ENCODE measurements at regions not wholly inside any gene's neighbourhood (a gene's known extent, or its start where the extent isn't known, plus 50 kb on each side); places are given as distances from the start of the nearest gene placed in this dataset.

DNA sequence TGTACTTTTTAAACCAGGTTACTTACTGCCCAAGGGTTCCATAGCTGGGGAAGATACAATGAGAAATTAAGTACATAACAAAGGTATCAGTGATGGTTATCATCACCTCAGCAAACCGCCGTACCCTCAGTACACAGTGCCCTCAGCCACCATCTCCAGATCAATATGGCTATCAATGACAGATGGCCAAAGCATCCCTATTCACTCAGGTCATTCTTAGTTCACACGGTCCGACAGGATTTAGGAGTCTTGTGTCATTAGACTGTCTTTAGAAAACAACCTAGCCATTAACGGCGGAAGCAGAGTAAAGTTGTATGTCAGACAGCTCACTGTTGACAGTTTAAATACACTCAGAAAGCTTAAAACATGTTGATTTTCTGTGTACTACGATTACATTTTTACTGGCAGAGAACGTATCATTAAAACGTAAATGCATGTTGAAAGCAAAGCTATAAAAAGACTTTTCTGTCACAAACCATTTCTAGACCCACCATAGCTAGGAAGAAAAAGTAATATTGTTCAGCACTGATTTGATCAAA is 106.9 kb downstream of the HOXA1 start:
- no peaks in the 10 kb centered on the region for H3K4me1 ChIP-seq (ENCODE audit: control insufficient read depth in 1 of 2, insufficient read depth in 2 of 2, low read depth in 1 of 2, low read length in 1 of 2)
- TF ChIP-seq, protein P1, sequence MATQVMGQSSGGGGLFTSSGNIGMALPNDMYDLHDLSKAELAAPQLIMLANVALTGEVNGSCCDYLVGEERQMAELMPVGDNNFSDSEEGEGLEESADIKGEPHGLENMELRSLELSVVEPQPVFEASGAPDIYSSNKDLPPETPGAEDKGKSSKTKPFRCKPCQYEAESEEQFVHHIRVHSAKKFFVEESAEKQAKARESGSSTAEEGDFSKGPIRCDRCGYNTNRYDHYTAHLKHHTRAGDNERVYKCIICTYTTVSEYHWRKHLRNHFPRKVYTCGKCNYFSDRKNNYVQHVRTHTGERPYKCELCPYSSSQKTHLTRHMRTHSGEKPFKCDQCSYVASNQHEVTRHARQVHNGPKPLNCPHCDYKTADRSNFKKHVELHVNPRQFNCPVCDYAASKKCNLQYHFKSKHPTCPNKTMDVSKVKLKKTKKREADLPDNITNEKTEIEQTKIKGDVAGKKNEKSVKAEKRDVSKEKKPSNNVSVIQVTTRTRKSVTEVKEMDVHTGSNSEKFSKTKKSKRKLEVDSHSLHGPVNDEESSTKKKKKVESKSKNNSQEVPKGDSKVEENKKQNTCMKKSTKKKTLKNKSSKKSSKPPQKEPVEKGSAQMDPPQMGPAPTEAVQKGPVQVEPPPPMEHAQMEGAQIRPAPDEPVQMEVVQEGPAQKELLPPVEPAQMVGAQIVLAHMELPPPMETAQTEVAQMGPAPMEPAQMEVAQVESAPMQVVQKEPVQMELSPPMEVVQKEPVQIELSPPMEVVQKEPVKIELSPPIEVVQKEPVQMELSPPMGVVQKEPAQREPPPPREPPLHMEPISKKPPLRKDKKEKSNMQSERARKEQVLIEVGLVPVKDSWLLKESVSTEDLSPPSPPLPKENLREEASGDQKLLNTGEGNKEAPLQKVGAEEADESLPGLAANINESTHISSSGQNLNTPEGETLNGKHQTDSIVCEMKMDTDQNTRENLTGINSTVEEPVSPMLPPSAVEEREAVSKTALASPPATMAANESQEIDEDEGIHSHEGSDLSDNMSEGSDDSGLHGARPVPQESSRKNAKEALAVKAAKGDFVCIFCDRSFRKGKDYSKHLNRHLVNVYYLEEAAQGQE (IDR thresholded peaks at IDR 0.05; ENCODE audit: low read depth, low read length): no peak
- TF ChIP-seq FOXJ3 (CRISPR knock-in tag; IDR thresholded peaks at IDR 0.05): no peak
- no peak for TF ChIP-seq ELF1 (IDR thresholded peaks at IDR 0.05)
- no peaks in the 10 kb centered on the region for H3K9me2 ChIP-seq
- no peak for DNase-seq
- H3K36me3 ChIP-seq (replicated peaks in 1 of 2; ENCODE audit: control insufficient read depth in 1 of 2, insufficient read depth in 2 of 2, low read length in 1 of 2): no peaks in the 10 kb centered on the region
- H3K9me3 ChIP-seq: no peaks in the 10 kb centered on the region
- H3K9ac ChIP-seq: no peak overlapping the region
- ChIA-PET CTCF (no interaction called here), POLR2A (no interaction called here)
- WGBS (ENCODE audit: low lambda C conversion rate): 16% methylated on average over 9 of the region's 9 CpGs
- H3K4me3 ChIP-seq (ENCODE audit: low read depth in 2 of 2, low read length in 1 of 2): no peak overlapping the region
- H4K20me1 ChIP-seq (ENCODE audit: insufficient read depth): no peaks in the 10 kb centered on the region
- H2AFZ ChIP-seq (ENCODE audit: low read depth): no peak overlapping the region
- no peaks in the 10 kb centered on the region for H3K79me2 ChIP-seq (ENCODE audit: insufficient read depth)
- H3F3A ChIP-seq (replicated peaks; ENCODE audit: insufficient read depth): no peaks in the 10 kb centered on the region
- no peak overlapping the region for H3K27ac ChIP-seq (ENCODE audit: low read depth in 2 of 2, low read length in 1 of 2)
- no peak overlapping the region for H3K4me2 ChIP-seq
- H3K27me3 ChIP-seq (ENCODE audit: insufficient read depth): peaks cover 19% of the 10 kb centered on the region; the same call in 1 of the 2 replicates

DNA sequence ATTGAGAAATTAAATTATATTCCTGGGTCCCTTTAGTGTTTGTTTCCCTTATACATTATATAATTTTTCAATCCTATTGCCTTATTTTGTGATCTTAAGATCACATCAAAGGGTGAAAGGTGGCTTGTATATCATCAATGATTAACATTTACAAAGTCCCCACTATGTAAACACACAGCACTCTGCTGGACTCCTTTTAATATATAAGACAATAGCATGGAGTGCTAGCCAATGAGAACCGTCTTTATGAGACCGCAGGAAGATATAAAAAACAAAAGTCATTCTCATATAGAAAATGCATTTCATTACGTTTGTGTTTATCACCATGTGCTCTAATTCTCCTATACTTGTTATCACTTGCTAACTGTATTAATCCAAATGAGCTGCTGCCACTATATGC is 108.5 kb downstream of the HOXA1 start:
- TF ChIP-seq NFIC (IDR thresholded peaks at IDR 0.05; ENCODE audit: borderline replicate concordance) (no peak), TCF12 (IDR thresholded peaks at IDR 0.05) (no peak)
- TF ChIP-seq, protein P2, sequence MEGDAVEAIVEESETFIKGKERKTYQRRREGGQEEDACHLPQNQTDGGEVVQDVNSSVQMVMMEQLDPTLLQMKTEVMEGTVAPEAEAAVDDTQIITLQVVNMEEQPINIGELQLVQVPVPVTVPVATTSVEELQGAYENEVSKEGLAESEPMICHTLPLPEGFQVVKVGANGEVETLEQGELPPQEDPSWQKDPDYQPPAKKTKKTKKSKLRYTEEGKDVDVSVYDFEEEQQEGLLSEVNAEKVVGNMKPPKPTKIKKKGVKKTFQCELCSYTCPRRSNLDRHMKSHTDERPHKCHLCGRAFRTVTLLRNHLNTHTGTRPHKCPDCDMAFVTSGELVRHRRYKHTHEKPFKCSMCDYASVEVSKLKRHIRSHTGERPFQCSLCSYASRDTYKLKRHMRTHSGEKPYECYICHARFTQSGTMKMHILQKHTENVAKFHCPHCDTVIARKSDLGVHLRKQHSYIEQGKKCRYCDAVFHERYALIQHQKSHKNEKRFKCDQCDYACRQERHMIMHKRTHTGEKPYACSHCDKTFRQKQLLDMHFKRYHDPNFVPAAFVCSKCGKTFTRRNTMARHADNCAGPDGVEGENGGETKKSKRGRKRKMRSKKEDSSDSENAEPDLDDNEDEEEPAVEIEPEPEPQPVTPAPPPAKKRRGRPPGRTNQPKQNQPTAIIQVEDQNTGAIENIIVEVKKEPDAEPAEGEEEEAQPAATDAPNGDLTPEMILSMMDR (IDR thresholded peaks at IDR 0.05): no peak
- no peak overlapping the region for H3K9ac ChIP-seq
- H3K4me3 ChIP-seq (ENCODE audit: low read depth in 2 of 2, low read length in 1 of 2): no peak overlapping the region
- ChIA-PET POLR2A (no interaction called here), CTCF (no interaction called here)
- no peaks in the 10 kb centered on the region for H4K20me1 ChIP-seq (ENCODE audit: insufficient read depth)
- H3K9me3 ChIP-seq: no peaks in the 10 kb centered on the region
- 11% methylated on average over 3 of the region's 3 CpGs for WGBS (ENCODE audit: low lambda C conversion rate)
- H3K4me1 ChIP-seq (ENCODE audit: control insufficient read depth in 1 of 2, insufficient read depth in 2 of 2, low read depth in 1 of 2, low read length in 1 of 2): no peaks in the 10 kb centered on the region
- DNase-seq: no peak
- H3K27ac ChIP-seq (ENCODE audit: low read depth in 2 of 2, low read length in 1 of 2): no peak overlapping the region
- no peak overlapping the region for H3K4me2 ChIP-seq
- H3K27me3 ChIP-seq (ENCODE audit: insufficient read depth): peaks cover 10% of the 10 kb centered on the region; the same call in 1 of the 2 replicates
- no peak overlapping the region for H2AFZ ChIP-seq (ENCODE audit: low read depth)
- H3F3A ChIP-seq (replicated peaks; ENCODE audit: insufficient read depth): no peaks in the 10 kb centered on the region
- H3K36me3 ChIP-seq (replicated peaks in 1 of 2; ENCODE audit: control insufficient read depth in 1 of 2, insufficient read depth in 2 of 2, low read length in 1 of 2): no peaks in the 10 kb centered on the region
- H3K9me2 ChIP-seq: no peaks in the 10 kb centered on the region
- H3K79me2 ChIP-seq (ENCODE audit: insufficient read depth): no peaks in the 10 kb centered on the region
